Fibroblast of lung (primary cell): ENCODE measurements at regions not wholly inside any gene's neighbourhood (a gene's known extent, or its start where the extent isn't known, plus 50 kb on each side); places are given as distances from the start of the nearest gene placed in this dataset.

Experiments used
- DNase-seq, 2 donors: peaks; one replicate each; pipeline versions ENCODE4 v3.0.0 to v3.0.0-alpha.2; 2010; ENCODE audit warnings: low read depth in 2 of 2
- H2AFZ ChIP-seq: 2 replicates; pipeline ENCODE4 v1.5.1; 2012; ENCODE audit warnings: low read length, control low read depth, inconsistent platforms
- H3K27ac ChIP-seq: 2 replicates; pipeline ENCODE4 v1.5.1; 2011; ENCODE audit warnings: low read length, control low read depth; ENCODE audit not compliant: insufficient read depth
- H3K27me3 ChIP-seq: 2 replicates; pipeline ENCODE4 v1.5.1; 2011; ENCODE audit warnings: mild to moderate bottlenecking, low read length; ENCODE audit not compliant: control insufficient read depth, insufficient read depth
- H3K36me3 ChIP-seq: 2 replicates; pipeline ENCODE4 v1.5.1; 2011; ENCODE audit warnings: low read length; ENCODE audit not compliant: control insufficient read depth, insufficient read depth
- H3K4me1 ChIP-seq: 2 replicates; pipeline ENCODE4 v1.5.1; 2011; ENCODE audit warnings: low read length; ENCODE audit not compliant: control insufficient read depth, insufficient read depth; ENCODE audit errors: extremely low read depth
- H3K4me2 ChIP-seq: 2 replicates; pipeline ENCODE4 v1.5.1; 2011; ENCODE audit warnings: low read length, control low read depth; ENCODE audit not compliant: insufficient read depth; ENCODE audit errors: extremely low read depth
- H3K4me3 ChIP-seq, 4 experiments: fragments of 200-600 bp in 1 of 4; sonication (generic) in 1 of 4; replicated peaks in 1 of 4; 2 replicates each; pipeline ENCODE4 v1.5.1; 2011 to 2016; ENCODE audit warnings: low read length in 4 of 4, low read depth in 3 of 4, mild to moderate bottlenecking in 3 of 4, control low read depth in 2 of 4, inconsistent platforms in 1 of 4, mixed read lengths in 1 of 4; ENCODE audit not compliant: insufficient read depth in 1 of 4; ENCODE audit errors: control extremely low read depth in 1 of 4
- H3K79me2 ChIP-seq: 2 replicates; pipeline ENCODE4 v1.5.1; 2012; ENCODE audit warnings: mild to moderate bottlenecking, low read length, inconsistent platforms; ENCODE audit not compliant: control insufficient read depth, insufficient read depth
- H3K9ac ChIP-seq: 2 replicates; pipeline ENCODE4 v1.5.1; 2011; ENCODE audit warnings: mild to moderate bottlenecking, low read length, control low read depth; ENCODE audit not compliant: insufficient read depth
- H3K9me3 ChIP-seq: 2 replicates; pipeline ENCODE4 v1.5.1; 2012; ENCODE audit warnings: low read depth, low read length; ENCODE audit not compliant: control insufficient read depth, insufficient read depth
- H4K20me1 ChIP-seq: 2 replicates; pipeline ENCODE4 v1.5.1; 2011; ENCODE audit warnings: low read length; ENCODE audit not compliant: control insufficient read depth, insufficient read depth; ENCODE audit errors: extremely low read depth
- EZH2 ChIP-seq: IDR thresholded peaks from 2 replicates; pipeline ENCODE4 v1.5.1; 2012; ENCODE audit warnings: low read length, control low read depth, mild to moderate bottlenecking; ENCODE audit errors: missing control alignments
- TF ChIP-seq, protein P1 (sequence below), 2 donors: IDR thresholded peaks in 1 of 2; conservative IDR thresholded peaks in 1 of 2; 1 replicate in 1 of 2; 2 replicates in 1 of 2; pipeline ENCODE4 v1.5.1; 2011 to 2012; ENCODE audit warnings: low read length in 2 of 2, control low read depth in 1 of 2, inconsistent platforms in 1 of 2, low read depth in 1 of 2, mild to moderate bottlenecking in 1 of 2

DNA sequence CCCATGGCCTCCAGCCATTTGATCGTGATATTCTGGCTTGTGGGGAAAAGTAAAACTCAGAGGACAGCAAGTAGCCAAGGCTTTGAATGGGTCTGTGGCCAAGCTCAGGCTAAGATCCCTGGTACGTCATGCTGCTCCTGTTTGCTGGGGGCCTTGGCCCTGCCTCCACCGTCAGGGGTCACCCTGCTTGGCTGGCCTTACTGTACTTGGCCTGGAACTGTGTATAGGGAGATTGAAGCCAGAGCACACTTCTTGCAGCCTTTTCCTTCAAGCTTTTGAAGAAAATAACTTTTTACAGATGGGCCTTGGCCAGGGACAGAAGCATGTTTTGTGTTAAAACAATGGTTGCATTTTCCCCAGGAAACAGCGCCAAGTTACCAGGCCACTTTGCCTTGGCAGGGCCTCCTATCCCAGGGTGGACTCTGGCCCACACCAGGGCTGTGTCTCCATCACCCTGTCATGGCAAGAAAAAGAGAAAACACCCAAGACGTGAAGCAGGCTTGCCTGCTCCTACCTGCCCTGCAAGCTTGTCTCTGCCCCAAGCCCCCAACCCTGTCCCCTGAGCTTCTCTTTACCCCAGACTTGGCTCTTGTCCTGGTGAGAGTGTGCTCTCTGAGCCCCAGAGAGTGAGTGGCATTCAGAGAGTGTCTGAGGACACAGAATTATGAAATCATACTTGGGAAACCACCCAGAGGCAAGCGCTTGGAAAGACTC lies 286.9 kb downstream of the GADD45G start:
- peak in 1 of 2 donors; percentile 26 for DNase-seq
- H3K27ac ChIP-seq = no peak overlapping the region
- no peaks in the 10 kb centered on the region for H4K20me1 ChIP-seq
- no peak overlapping the region for H2AFZ ChIP-seq
- H3K9ac ChIP-seq = no peak overlapping the region
- no peaks in the 10 kb centered on the region for H3K79me2 ChIP-seq
- no peaks in the 10 kb centered on the region for H3K9me3 ChIP-seq
- no peaks in the 10 kb centered on the region for H3K4me1 ChIP-seq
- no peak overlapping the region for H3K4me3 ChIP-seq
- no peaks in the 10 kb centered on the region for H3K27me3 ChIP-seq
- no peak overlapping the region for H3K4me2 ChIP-seq
- no peaks in the 10 kb centered on the region for H3K36me3 ChIP-seq
- TF ChIP-seq EZH2 = no peak
- TF ChIP-seq, protein P1, sequence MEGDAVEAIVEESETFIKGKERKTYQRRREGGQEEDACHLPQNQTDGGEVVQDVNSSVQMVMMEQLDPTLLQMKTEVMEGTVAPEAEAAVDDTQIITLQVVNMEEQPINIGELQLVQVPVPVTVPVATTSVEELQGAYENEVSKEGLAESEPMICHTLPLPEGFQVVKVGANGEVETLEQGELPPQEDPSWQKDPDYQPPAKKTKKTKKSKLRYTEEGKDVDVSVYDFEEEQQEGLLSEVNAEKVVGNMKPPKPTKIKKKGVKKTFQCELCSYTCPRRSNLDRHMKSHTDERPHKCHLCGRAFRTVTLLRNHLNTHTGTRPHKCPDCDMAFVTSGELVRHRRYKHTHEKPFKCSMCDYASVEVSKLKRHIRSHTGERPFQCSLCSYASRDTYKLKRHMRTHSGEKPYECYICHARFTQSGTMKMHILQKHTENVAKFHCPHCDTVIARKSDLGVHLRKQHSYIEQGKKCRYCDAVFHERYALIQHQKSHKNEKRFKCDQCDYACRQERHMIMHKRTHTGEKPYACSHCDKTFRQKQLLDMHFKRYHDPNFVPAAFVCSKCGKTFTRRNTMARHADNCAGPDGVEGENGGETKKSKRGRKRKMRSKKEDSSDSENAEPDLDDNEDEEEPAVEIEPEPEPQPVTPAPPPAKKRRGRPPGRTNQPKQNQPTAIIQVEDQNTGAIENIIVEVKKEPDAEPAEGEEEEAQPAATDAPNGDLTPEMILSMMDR (conservative IDR thresholded peaks at IDR 0.05 in 1 of 2, IDR thresholded peaks at IDR 0.05 in 1 of 2; ENCODE audit: low read depth in 1 of 2, low read length in 2 of 2) = no peak

GRCh38 chr9:89892920-89893319 lies 288.1 kb downstream of the GADD45G start:
- Histone ChIP-seq H3K9me3 (no peaks in the 10 kb centered on the region), H3K9ac (no peak overlapping the region), H2AFZ (no peak overlapping the region), H3K79me2 (no peaks in the 10 kb centered on the region), H3K4me3 (no peak overlapping the region), H3K4me2 (no peak overlapping the region), H3K27ac (no peak overlapping the region), H4K20me1 (no peaks in the 10 kb centered on the region), H3K36me3 (no peaks in the 10 kb centered on the region), H3K4me1 (no peaks in the 10 kb centered on the region), H3K27me3 (no peaks in the 10 kb centered on the region)
- DNase-seq = no peak
- TF ChIP-seq, protein P1 (conservative IDR thresholded peaks at IDR 0.05 in 1 of 2, IDR thresholded peaks at IDR 0.05 in 1 of 2; ENCODE audit: low read depth in 1 of 2, low read length in 2 of 2) = no peak
- no peak for TF ChIP-seq EZH2

DNA sequence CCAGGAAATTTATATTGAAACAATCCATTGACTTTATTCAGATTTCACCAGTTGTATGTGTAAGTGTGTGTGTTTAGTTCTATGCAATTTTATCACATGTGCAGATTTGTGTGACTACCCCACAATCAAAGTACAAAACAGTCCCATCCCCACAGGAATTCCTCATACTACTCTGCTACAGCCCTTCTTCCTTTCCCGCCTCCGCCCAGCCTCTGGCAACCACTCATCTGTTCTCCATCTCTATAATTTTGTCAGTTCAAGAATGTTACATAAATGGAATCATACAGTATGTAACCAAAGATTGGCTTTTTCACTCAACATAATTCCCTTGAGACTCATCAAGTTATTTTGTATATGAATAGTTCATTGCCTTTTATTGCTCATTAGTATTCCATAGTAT lies 289.1 kb downstream of the GADD45G start:
- Histone ChIP-seq H4K20me1 (no peaks in the 10 kb centered on the region), H3K9me3 (no peaks in the 10 kb centered on the region), H3K36me3 (no peaks in the 10 kb centered on the region), H3K9ac (no peak overlapping the region), H2AFZ (no peak overlapping the region), H3K27ac (no peak overlapping the region), H3K4me3 (no peak overlapping the region), H3K79me2 (no peaks in the 10 kb centered on the region), H3K27me3 (no peaks in the 10 kb centered on the region), H3K4me1 (no peaks in the 10 kb centered on the region), H3K4me2 (no peak overlapping the region)
- TF ChIP-seq, protein P1 (conservative IDR thresholded peaks at IDR 0.05 in 1 of 2, IDR thresholded peaks at IDR 0.05 in 1 of 2; ENCODE audit: low read depth in 1 of 2, low read length in 2 of 2) = no peak
- TF ChIP-seq EZH2 = no peak
- no peak for DNase-seq
